HEK293 (cell line): ENCODE measurements at regions not wholly inside any gene's neighbourhood (a gene's known extent, or its start where the extent isn't known, plus 50 kb on each side); places are given as distances from the start of the nearest gene placed in this dataset.
A peak's percentile ranks its signal among the peaks of the same experiment; 100 is the strongest.

Experiments used
- CTCF ChIA-PET: fragments of 350-600 bp; formaldehyde crosslinking; extraction: SDS; loops from one replicate; lab custom pipeline; 2021; ENCODE audit warnings: antibody characterized with exemption; lab: Yijun Ruan, JAX
- POLR2A ChIA-PET: fragments of 300-600 bp; formaldehyde crosslinking; extraction: SDS; loops from one replicate; lab custom pipeline; 2020; ENCODE audit warnings: antibody characterized with exemption, inconsistent platforms; lab: Yijun Ruan, JAX
- H3K27ac ChIP-seq: fragments of 200-500 bp; sonication (Bioruptor generic); 2 replicates; pipeline ENCODE4 v1.5.1; 2014; ENCODE audit warnings: low read depth, low read length, control low read depth, inconsistent platforms; ENCODE audit errors: extremely low read depth
- H3K36me3 ChIP-seq, 2 experiments: fragments of 200-500 bp in 1 of 2; sonication (Bioruptor generic) in 1 of 2; 1 replicate in 1 of 2; 2 replicates in 1 of 2; pipeline ENCODE4 v1.5.1; 2014 to 2017; ENCODE audit warnings: inconsistent platforms in 2 of 2, low read length in 2 of 2; ENCODE audit not compliant: control insufficient read depth in 2 of 2, insufficient read depth in 1 of 2
- H3K4me1 ChIP-seq: fragments of 200-500 bp; sonication (Bioruptor generic); 2 replicates; pipeline ENCODE4 v1.5.1; 2014; ENCODE audit warnings: mild to moderate bottlenecking, low read length, inconsistent platforms; ENCODE audit not compliant: control insufficient read depth, insufficient read depth
- H3K4me3 ChIP-seq: 2 replicates; pipeline ENCODE4 v1.5.1; 2011; ENCODE audit warnings: low read depth, mild to moderate bottlenecking, control low read depth, low read length, moderate library complexity
- H3K9me3 ChIP-seq: fragments of 200-500 bp; sonication (Bioruptor generic); 2 replicates; pipeline ENCODE4 v1.5.1; 2014; ENCODE audit warnings: low read depth, low read length, inconsistent platforms; ENCODE audit not compliant: control insufficient read depth, insufficient read depth
- GLIS2 ChIP-seq: fragments of 450-650 bp; formaldehyde crosslinking; IDR thresholded peaks from 2 replicates; pipeline ENCODE4 v1.5.1; 2016; ENCODE audit warnings: missing biosample characterization, missing genetic modification characterization
- HOXA7 ChIP-seq: sonication (generic); formaldehyde crosslinking; IDR thresholded peaks from 2 replicates; pipeline ENCODE4 v1.8.1; 2022; ENCODE audit warnings: missing genetic modification reagents, borderline replicate concordance
- SETDB1 ChIP-seq: IDR thresholded peaks from one replicate; pipeline ENCODE4 v1.6.1; 2017; ENCODE audit warnings: mild to moderate bottlenecking, low read length, moderate library complexity, mixed read lengths; ENCODE audit not compliant: insufficient read length
- TRIM28 ChIP-seq: IDR thresholded peaks from 2 replicates; pipeline ENCODE4 v1.6.1; 2011; ENCODE audit warnings: low read length, control low read depth, borderline replicate concordance
- ZNF16 ChIP-seq: fragments of 450-650 bp; formaldehyde crosslinking; IDR thresholded peaks from 2 replicates; pipeline ENCODE4 v1.5.1; 2016; ENCODE audit warnings: low read depth, missing biosample characterization, missing genetic modification characterization
- ZNF2 ChIP-seq: fragments of 450-650 bp; formaldehyde crosslinking; IDR thresholded peaks from 2 replicates; pipeline ENCODE4 v1.5.1; 2016; ENCODE audit warnings: missing biosample characterization, missing genetic modification characterization
- ZNF266 ChIP-seq: fragments of 450-650 bp; formaldehyde crosslinking; IDR thresholded peaks from 2 replicates; pipeline ENCODE4 v1.5.1; 2016; ENCODE audit warnings: missing biosample characterization, missing genetic modification characterization, low read depth
- ZNF426 ChIP-seq: fragments of 450-650 bp; formaldehyde crosslinking; IDR thresholded peaks from 2 replicates; pipeline ENCODE4 v1.5.1; 2017; ENCODE audit warnings: missing biosample characterization, missing genetic modification characterization, mild to moderate bottlenecking, inconsistent platforms, moderate library complexity
- ZNF558 ChIP-seq: fragments of 450-650 bp; formaldehyde crosslinking; IDR thresholded peaks from 2 replicates; pipeline ENCODE4 v1.5.1; 2016; ENCODE audit warnings: missing biosample characterization, missing genetic modification characterization
- ZNF629 ChIP-seq: fragments of 450-650 bp; formaldehyde crosslinking; IDR thresholded peaks from 2 replicates; pipeline ENCODE4 v1.5.1; 2017; ENCODE audit warnings: missing biosample characterization, missing genetic modification characterization
- ZNF654 ChIP-seq: fragments of 450-650 bp; formaldehyde crosslinking; IDR thresholded peaks from 2 replicates; pipeline ENCODE4 v1.5.1; 2016; ENCODE audit warnings: low read depth, missing biosample characterization, missing genetic modification characterization
- ZNF701 ChIP-seq: fragments of 450-650 bp; formaldehyde crosslinking; IDR thresholded peaks from 2 replicates; pipeline ENCODE4 v1.5.1; 2016; ENCODE audit warnings: missing biosample characterization, missing genetic modification characterization
- ZNF777 ChIP-seq: fragments of 450-650 bp; formaldehyde crosslinking; IDR thresholded peaks from 2 replicates; pipeline ENCODE4 v1.5.1; 2017; ENCODE audit warnings: missing biosample characterization, missing genetic modification characterization, borderline replicate concordance
- TF ChIP-seq, protein P1 (sequence below): fragments of 450-650 bp; formaldehyde crosslinking; IDR thresholded peaks from 2 replicates; pipeline ENCODE4 v1.5.1; 2017; ENCODE audit warnings: missing biosample characterization, missing genetic modification characterization
- TF ChIP-seq, protein P2 (sequence below): fragments of 450-650 bp; formaldehyde crosslinking; IDR thresholded peaks from 2 replicates; pipeline ENCODE4 v1.5.1; 2016; ENCODE audit warnings: missing biosample characterization, missing genetic modification characterization
- TF ChIP-seq, protein P3 (sequence below): fragments of 450-650 bp; formaldehyde crosslinking; IDR thresholded peaks from 2 replicates; pipeline ENCODE4 v1.5.1; 2016; ENCODE audit warnings: missing biosample characterization, missing genetic modification characterization
- TF ChIP-seq, protein P4 (sequence below): fragments of 450-650 bp; formaldehyde crosslinking; IDR thresholded peaks from 2 replicates; pipeline ENCODE4 v1.5.1; 2017; ENCODE audit warnings: missing biosample characterization, missing genetic modification characterization

DNA sequence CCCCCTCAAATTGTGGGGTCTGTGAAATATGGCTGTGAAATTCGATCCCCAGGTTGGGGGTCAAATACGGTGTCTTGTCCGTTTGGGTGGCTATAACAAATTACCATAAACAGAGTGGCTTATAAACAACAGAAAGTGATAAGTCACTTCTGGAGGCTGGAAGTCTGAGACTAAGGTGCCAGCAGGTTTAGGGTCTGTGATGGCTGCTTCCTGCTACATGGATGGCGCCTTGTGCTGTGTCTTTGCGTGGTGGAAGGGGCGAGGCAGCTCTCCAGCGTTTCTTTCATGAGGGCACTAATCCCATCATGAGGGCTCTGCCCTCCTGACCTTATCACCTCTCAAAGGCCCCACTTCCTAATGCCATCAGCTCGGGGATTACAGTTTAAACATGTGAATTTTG is 120.0 kb downstream of the IRF8 start (continued):
- TF ChIP-seq, protein P1, sequence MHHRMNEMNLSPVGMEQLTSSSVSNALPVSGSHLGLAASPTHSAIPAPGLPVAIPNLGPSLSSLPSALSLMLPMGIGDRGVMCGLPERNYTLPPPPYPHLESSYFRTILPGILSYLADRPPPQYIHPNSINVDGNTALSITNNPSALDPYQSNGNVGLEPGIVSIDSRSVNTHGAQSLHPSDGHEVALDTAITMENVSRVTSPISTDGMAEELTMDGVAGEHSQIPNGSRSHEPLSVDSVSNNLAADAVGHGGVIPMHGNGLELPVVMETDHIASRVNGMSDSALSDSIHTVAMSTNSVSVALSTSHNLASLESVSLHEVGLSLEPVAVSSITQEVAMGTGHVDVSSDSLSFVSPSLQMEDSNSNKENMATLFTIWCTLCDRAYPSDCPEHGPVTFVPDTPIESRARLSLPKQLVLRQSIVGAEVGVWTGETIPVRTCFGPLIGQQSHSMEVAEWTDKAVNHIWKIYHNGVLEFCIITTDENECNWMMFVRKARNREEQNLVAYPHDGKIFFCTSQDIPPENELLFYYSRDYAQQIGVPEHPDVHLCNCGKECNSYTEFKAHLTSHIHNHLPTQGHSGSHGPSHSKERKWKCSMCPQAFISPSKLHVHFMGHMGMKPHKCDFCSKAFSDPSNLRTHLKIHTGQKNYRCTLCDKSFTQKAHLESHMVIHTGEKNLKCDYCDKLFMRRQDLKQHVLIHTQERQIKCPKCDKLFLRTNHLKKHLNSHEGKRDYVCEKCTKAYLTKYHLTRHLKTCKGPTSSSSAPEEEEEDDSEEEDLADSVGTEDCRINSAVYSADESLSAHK (tag by site-specific recombination), result no peak
- no peak for TF ChIP-seq ZNF777 (tag by site-specific recombination)
- TF ChIP-seq, protein P2, sequence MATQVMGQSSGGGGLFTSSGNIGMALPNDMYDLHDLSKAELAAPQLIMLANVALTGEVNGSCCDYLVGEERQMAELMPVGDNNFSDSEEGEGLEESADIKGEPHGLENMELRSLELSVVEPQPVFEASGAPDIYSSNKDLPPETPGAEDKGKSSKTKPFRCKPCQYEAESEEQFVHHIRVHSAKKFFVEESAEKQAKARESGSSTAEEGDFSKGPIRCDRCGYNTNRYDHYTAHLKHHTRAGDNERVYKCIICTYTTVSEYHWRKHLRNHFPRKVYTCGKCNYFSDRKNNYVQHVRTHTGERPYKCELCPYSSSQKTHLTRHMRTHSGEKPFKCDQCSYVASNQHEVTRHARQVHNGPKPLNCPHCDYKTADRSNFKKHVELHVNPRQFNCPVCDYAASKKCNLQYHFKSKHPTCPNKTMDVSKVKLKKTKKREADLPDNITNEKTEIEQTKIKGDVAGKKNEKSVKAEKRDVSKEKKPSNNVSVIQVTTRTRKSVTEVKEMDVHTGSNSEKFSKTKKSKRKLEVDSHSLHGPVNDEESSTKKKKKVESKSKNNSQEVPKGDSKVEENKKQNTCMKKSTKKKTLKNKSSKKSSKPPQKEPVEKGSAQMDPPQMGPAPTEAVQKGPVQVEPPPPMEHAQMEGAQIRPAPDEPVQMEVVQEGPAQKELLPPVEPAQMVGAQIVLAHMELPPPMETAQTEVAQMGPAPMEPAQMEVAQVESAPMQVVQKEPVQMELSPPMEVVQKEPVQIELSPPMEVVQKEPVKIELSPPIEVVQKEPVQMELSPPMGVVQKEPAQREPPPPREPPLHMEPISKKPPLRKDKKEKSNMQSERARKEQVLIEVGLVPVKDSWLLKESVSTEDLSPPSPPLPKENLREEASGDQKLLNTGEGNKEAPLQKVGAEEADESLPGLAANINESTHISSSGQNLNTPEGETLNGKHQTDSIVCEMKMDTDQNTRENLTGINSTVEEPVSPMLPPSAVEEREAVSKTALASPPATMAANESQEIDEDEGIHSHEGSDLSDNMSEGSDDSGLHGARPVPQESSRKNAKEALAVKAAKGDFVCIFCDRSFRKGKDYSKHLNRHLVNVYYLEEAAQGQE, result no peak
- TF ChIP-seq, protein P3, sequence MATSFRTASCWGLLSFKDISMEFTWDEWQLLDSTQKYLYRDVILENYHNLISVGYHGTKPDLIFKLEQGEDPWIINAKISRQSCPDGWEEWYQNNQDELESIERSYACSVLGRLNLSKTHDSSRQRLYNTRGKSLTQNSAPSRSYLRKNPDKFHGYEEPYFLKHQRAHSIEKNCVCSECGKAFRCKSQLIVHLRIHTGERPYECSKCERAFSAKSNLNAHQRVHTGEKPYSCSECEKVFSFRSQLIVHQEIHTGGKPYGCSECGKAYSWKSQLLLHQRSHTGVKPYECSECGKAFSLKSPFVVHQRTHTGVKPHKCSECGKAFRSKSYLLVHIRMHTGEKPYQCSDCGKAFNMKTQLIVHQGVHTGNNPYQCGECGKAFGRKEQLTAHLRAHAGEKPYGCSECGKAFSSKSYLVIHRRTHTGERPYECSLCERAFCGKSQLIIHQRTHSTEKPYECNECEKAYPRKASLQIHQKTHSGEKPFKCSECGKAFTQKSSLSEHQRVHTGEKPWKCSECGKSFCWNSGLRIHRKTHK (tag by site-specific recombination), result no peak
- no peak for TF ChIP-seq ZNF701
- no peak for TF ChIP-seq ZNF558
- no peak for TF ChIP-seq HOXA7 (CRISPR knock-in tag)
- TF ChIP-seq ZNF629, result no peak
- TF ChIP-seq ZNF426 (tag by site-specific recombination), result no peak
- no peak for TF ChIP-seq GLIS2 (tag by site-specific recombination)

DNA sequence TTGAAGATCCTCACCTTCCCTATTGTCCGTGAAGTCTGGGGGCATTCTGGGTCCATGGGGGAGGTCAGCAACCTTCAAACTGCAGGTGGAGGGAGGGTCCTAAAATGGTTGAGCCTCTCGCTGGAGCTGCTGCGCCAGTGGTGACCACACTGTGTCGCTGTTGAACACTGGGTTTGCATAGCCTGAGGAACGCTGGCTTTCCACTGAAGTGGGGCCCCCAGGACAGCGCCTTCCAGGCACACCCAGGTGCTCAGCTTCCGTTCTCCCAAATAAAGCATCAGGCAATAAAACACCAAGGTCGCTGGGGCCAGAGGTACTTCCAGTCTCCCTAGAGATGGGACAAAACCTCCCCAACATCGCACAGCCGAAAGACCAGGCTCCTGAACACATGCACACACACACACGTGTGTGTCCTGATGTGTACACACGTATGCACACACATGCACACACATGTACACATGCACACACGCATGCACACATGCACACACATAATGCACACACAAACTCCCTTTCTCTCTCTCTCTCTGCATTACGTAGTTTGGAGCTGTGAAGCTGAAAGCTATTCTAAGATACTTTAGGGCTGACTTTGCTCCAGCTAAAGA is 120.6 kb downstream of the IRF8 start:
- CTCF ChIA-PET, result interaction anchor here (0.5 to 2.9 kb wide), 8 partner anchors 10 to 522 kb away, joined by 3 to 9 read pairs (median 3); no protein-coding TSS in a partner anchor
- TF ChIP-seq SETDB1, result peak; percentile 94
- TF ChIP-seq ZNF2, result peak; percentile 99
- TF ChIP-seq TRIM28, result peak; percentile 84; the same call in 1 of the 2 replicates
- peak; percentile 21; the same call in 1 of the 2 replicates for TF ChIP-seq ZNF654 (tag by site-specific recombination)
- no peak for TF ChIP-seq ZNF16 (tag by site-specific recombination)
- TF ChIP-seq ZNF266, result no peak
- TF ChIP-seq, protein P4, sequence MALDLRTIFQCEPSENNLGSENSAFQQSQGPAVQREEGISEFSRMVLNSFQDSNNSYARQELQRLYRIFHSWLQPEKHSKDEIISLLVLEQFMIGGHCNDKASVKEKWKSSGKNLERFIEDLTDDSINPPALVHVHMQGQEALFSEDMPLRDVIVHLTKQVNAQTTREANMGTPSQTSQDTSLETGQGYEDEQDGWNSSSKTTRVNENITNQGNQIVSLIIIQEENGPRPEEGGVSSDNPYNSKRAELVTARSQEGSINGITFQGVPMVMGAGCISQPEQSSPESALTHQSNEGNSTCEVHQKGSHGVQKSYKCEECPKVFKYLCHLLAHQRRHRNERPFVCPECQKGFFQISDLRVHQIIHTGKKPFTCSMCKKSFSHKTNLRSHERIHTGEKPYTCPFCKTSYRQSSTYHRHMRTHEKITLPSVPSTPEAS (tag by site-specific recombination), result 0 out of 2 replicates have a peak, but pooled peaks have one; percentile 30

More for the DNA sequence above, 120.6 kb downstream of the IRF8 start:
- POLR2A ChIA-PET, result no interaction called here
- H3K4me1 ChIP-seq, result no peaks in the 10 kb centered on the region
- H3K27ac ChIP-seq, result no peak overlapping the region
- no peaks in the 10 kb centered on the region for H3K9me3 ChIP-seq
- H3K4me3 ChIP-seq, result no peak overlapping the region
- H3K36me3 ChIP-seq, result no peaks in the 10 kb centered on the region
